ENCODE measurements at regions not wholly inside any gene's neighbourhood (a gene's known extent, or its start where the extent isn't known, plus 50 kb on each side); places are given as distances from the start of the nearest gene placed in this dataset.

- H3K27me3 ChIP-seq (ENCODE audit: low read length): no peaks in the 10 kb centered on the region
- no peaks in the 10 kb centered on the region for H4K20me1 ChIP-seq (ENCODE audit: low read length)
- POLR2A ChIA-PET (ENCODE audit: unreplicated experiment): no interaction called here
- no peaks in the 10 kb centered on the region for H3F3A ChIP-seq (ENCODE audit: low read length, unreplicated experiment)
- H3K4me1 ChIP-seq (ENCODE audit: insufficient read depth, low read length): no peaks in the 10 kb centered on the region
- no peaks in the 10 kb centered on the region for H3K9me3 ChIP-seq (ENCODE audit: low read length)
- BruUV-seq (replicated peaks): no TSS peak
- H3K9me2 ChIP-seq (replicated peaks; ENCODE audit: low read length): no peaks in the 10 kb centered on the region
- H3K36me3 ChIP-seq (ENCODE audit: low read depth, low read length): no peaks in the 10 kb centered on the region
- H3K4me2 ChIP-seq (ENCODE audit: low read length): no peak overlapping the region
- no peaks in the 10 kb centered on the region for H3K79me2 ChIP-seq (ENCODE audit: low read length)
- H3K9ac ChIP-seq (ENCODE audit: low read length): no peak overlapping the region
- TF ChIP-seq EZH2phosphoT487 (IDR thresholded peaks at IDR 0.05; ENCODE audit: borderline replicate concordance, low read length): no peak
- no peak for TF ChIP-seq CTCF (conservative IDR thresholded peaks at IDR 0.05; ENCODE audit: low read depth, low read length)
- no peak for TF ChIP-seq EZH2 (IDR thresholded peaks at IDR 0.05; ENCODE audit: low read length, unreplicated experiment)
- no peak for DNase-seq
- no peak overlapping the region for H3K27ac ChIP-seq (ENCODE audit: low read length)
- no peak for ATAC-seq
- H3K4me3 ChIP-seq (ENCODE audit: low read length): no peak overlapping the region
- no peak overlapping the region for H2AFZ ChIP-seq (ENCODE audit: low read length)
- CTCF ChIA-PET: no interaction called here
- intact Hi-C loops (cut with micrococcal nuclease): no loop called here
These were observed 228.8 kb upstream of the ZNF462 start for GRCh38 chr9:106634183-106634582.

- Histone ChIP-seq H3K9me3 (ENCODE audit: low read length) (no peaks in the 10 kb centered on the region), H2AFZ (ENCODE audit: low read length) (no peak overlapping the region), H3K27ac (ENCODE audit: low read length) (no peak overlapping the region), H3K27me3 (ENCODE audit: low read length) (no peaks in the 10 kb centered on the region), H3K79me2 (ENCODE audit: low read length) (no peaks in the 10 kb centered on the region), H3K4me1 (ENCODE audit: insufficient read depth, low read length) (no peaks in the 10 kb centered on the region), H3K9ac (ENCODE audit: low read length) (no peak overlapping the region), H3K9me2 (replicated peaks; ENCODE audit: low read length) (no peaks in the 10 kb centered on the region), H3K4me3 (ENCODE audit: low read length) (no peak overlapping the region), H3K4me2 (ENCODE audit: low read length) (no peak overlapping the region), H4K20me1 (ENCODE audit: low read length) (no peaks in the 10 kb centered on the region), H3F3A (ENCODE audit: low read length, unreplicated experiment) (no peaks in the 10 kb centered on the region), H3K36me3 (ENCODE audit: low read depth, low read length) (no peaks in the 10 kb centered on the region)
- intact Hi-C loops (cut with micrococcal nuclease): no loop called here
- CTCF ChIA-PET: no interaction called here
- POLR2A ChIA-PET (ENCODE audit: unreplicated experiment): no interaction called here
- no peak for ATAC-seq
- TF ChIP-seq EZH2phosphoT487 (IDR thresholded peaks at IDR 0.05; ENCODE audit: borderline replicate concordance, low read length) (no peak), EZH2 (IDR thresholded peaks at IDR 0.05; ENCODE audit: low read length, unreplicated experiment) (no peak), CTCF (conservative IDR thresholded peaks at IDR 0.05; ENCODE audit: low read depth, low read length) (no peak)
- BruUV-seq (replicated peaks): no TSS peak
- no peak for DNase-seq
These were observed 228.3 kb upstream of the ZNF462 start for GRCh38 chr9:106634641-106635040.

- no peaks in the 10 kb centered on the region for H3K27me3 ChIP-seq (ENCODE audit: low read length)
- ATAC-seq: no peak
- no peaks in the 10 kb centered on the region for H3K79me2 ChIP-seq (ENCODE audit: low read length)
- H3K4me3 ChIP-seq (ENCODE audit: low read length): no peak overlapping the region
- CTCF ChIA-PET: no interaction called here
- no peak for TF ChIP-seq EZH2 (IDR thresholded peaks at IDR 0.05; ENCODE audit: low read length, unreplicated experiment)
- TF ChIP-seq EZH2phosphoT487 (IDR thresholded peaks at IDR 0.05; ENCODE audit: borderline replicate concordance, low read length): no peak
- no peak for TF ChIP-seq CTCF (conservative IDR thresholded peaks at IDR 0.05; ENCODE audit: low read depth, low read length)
- H3F3A ChIP-seq (ENCODE audit: low read length, unreplicated experiment): no peaks in the 10 kb centered on the region
- POLR2A ChIA-PET (ENCODE audit: unreplicated experiment): no interaction called here
- no peaks in the 10 kb centered on the region for H4K20me1 ChIP-seq (ENCODE audit: low read length)
- H3K9me2 ChIP-seq (replicated peaks; ENCODE audit: low read length): no peaks in the 10 kb centered on the region
- no peak for DNase-seq
- no peak overlapping the region for H3K27ac ChIP-seq (ENCODE audit: low read length)
- H2AFZ ChIP-seq (ENCODE audit: low read length): no peak overlapping the region
- no peaks in the 10 kb centered on the region for H3K9me3 ChIP-seq (ENCODE audit: low read length)
- no TSS peak for BruUV-seq (replicated peaks)
- H3K4me1 ChIP-seq (ENCODE audit: insufficient read depth, low read length): peaks cover 7% of the 10 kb centered on the region; the same call in 1 of the 2 replicates
- intact Hi-C loops (cut with micrococcal nuclease): no loop called here
- no peaks in the 10 kb centered on the region for H3K36me3 ChIP-seq (ENCODE audit: low read depth, low read length)
- no peak overlapping the region for H3K9ac ChIP-seq (ENCODE audit: low read length)
- H3K4me2 ChIP-seq (ENCODE audit: low read length): no peak overlapping the region
These were observed 225.5 kb upstream of the ZNF462 start for GRCh38 chr9:106637486-106637885.
